T-cell (primary cell): ENCODE measurements at regions not wholly inside any gene's neighbourhood (a gene's known extent, or its start where the extent isn't known, plus 50 kb on each side); places are given as distances from the start of the nearest gene placed in this dataset.

ENCODE experiments used
- ATAC-seq, 4 experiments: fragments of 200-7000 bp in 3 of 4; fragments of 150-1000 bp in 1 of 4; cut with Tn5 transposase; replicated peaks in 1 of 4; 1 replicate in 3 of 4; 2 replicates in 1 of 4; pipeline ENCODE4 v1.10.0; 2021; ENCODE audit warnings: moderate library complexity in 3 of 4, mild to moderate bottlenecking in 2 of 4, moderate number of reproducible peaks in 1 of 4
- CTCF ChIA-PET, 2 donors: fragments of 300-600 bp; sonication (Branson Sonifier 250); formaldehyde crosslinking; loops; one replicate each; lab custom pipeline; 2022; ENCODE audit warnings: antibody characterized with exemption in 2 of 2; lab: Charles Lee
- POLR2A ChIA-PET, 2 donors: fragments of 300-600 bp; sonication (Branson Sonifier 250); formaldehyde crosslinking; loops; one replicate each; lab custom pipeline; 2022; ENCODE audit warnings: antibody characterized with exemption in 2 of 2; lab: Charles Lee
- DNase-seq, 35 experiments: peaks; one replicate each; pipeline versions ENCODE4 v3.0.0 to v3.0.0-alpha.2; 2013 to 2023
- H3K27ac ChIP-seq: one replicate; pipeline ENCODE4 v1.5.1; 2013; ENCODE audit warnings: low read length
- H3K27me3 ChIP-seq, 2 experiments: replicated peaks in 1 of 2; 1 replicate in 1 of 2; 2 replicates in 1 of 2; pipeline versions ENCODE4 v1.6.1 to v1.7.0; 2013; ENCODE audit warnings: low read length in 1 of 2, mixed read lengths in 1 of 2; ENCODE audit not compliant: control insufficient read depth in 2 of 2, insufficient read depth in 2 of 2; ENCODE audit errors: extremely low read depth in 1 of 2
- H3K36me3 ChIP-seq, 2 donors: 1 replicate in 1 of 2; 2 replicates in 1 of 2; pipeline versions ENCODE4 v1.6.1 to v1.7.0; 2013; ENCODE audit warnings: low read length in 1 of 2; ENCODE audit not compliant: control insufficient read depth in 2 of 2, insufficient read depth in 1 of 2; ENCODE audit errors: extremely low read depth in 1 of 2
- H3K4me1 ChIP-seq, 2 experiments: 1 replicate in 1 of 2; 2 replicates in 1 of 2; pipeline versions ENCODE4 v1.6.1 to v1.7.0; 2013; ENCODE audit warnings: low read length in 2 of 2, mixed read lengths in 1 of 2; ENCODE audit not compliant: insufficient read depth in 2 of 2, control insufficient read depth in 1 of 2; ENCODE audit errors: extremely low read depth in 1 of 2
- H3K4me3 ChIP-seq, 2 donors: 1 replicate in 1 of 2; 2 replicates in 1 of 2; pipeline versions ENCODE4 v1.5.1 to v1.7.0; 2013; ENCODE audit warnings: mild to moderate bottlenecking in 2 of 2, low read length in 1 of 2, moderate library complexity in 1 of 2; ENCODE audit not compliant: control insufficient read depth in 1 of 2; ENCODE audit errors: extremely low read depth in 1 of 2
- H3K9me3 ChIP-seq: 2 replicates; pipeline ENCODE4 v1.7.0; 2013
- H3K27ac Mint-ChIP-seq, 2 donors: one replicate each; pipeline ENCODE4 v1.8.0; 2020 to 2021; ENCODE audit warnings: mild to moderate bottlenecking in 2 of 2, mixed read lengths in 2 of 2
- H3K27me3 Mint-ChIP-seq, 2 donors: one replicate each; pipeline ENCODE4 v1.8.0; 2021 to 2022; ENCODE audit warnings: mixed read lengths in 2 of 2
- H3K36me3 Mint-ChIP-seq: one replicate; pipeline ENCODE4 v1.8.0; 2021; ENCODE audit warnings: mixed read lengths
- H3K4me1 Mint-ChIP-seq, 3 donors: one replicate each; pipeline ENCODE4 v1.8.0; 2020 to 2022; ENCODE audit warnings: mixed read lengths in 3 of 3, mild to moderate bottlenecking in 1 of 3
- H3K4me3 Mint-ChIP-seq, 3 donors: one replicate each; pipeline ENCODE4 v1.8.0; 2020 to 2022; ENCODE audit warnings: mild to moderate bottlenecking in 3 of 3, mixed read lengths in 3 of 3, moderate library complexity in 3 of 3
- H3K9me3 Mint-ChIP-seq, 3 donors: one replicate each; pipeline ENCODE4 v1.8.0; 2020 to 2022; ENCODE audit warnings: mixed read lengths in 3 of 3
- WGBS: methylation state at CpG from one replicate; pipeline ENCODE4 v1.1.5; 2013; ENCODE audit warnings: missing lambda C conversion rate; ENCODE audit not compliant: insufficient coverage; 5-methylcytosine and 5-hydroxymethylcytosine counted together

GRCh38 chr1:68586766-68587165, 89.9 kb upstream of the DEPDC1 start:
- H3K4me3 Mint-ChIP-seq, result no peak overlapping the region
- H3K36me3 Mint-ChIP-seq, result no peaks in the 10 kb centered on the region
- peaks cover 9 to 22% (median 17%) of the 10 kb centered on the region in 3 donors for H3K9me3 Mint-ChIP-seq

GRCh38 chr1:68588304-68588703, 91.4 kb upstream of the DEPDC1 start:
- WGBS, result no CpG with 5 or more reads among the region's 3 CpGs
- POLR2A ChIA-PET, result no interaction called here
- H3K4me1 ChIP-seq, result no peaks in the 10 kb centered on the region
- DNase-seq (no peak), ATAC-seq (no peak)
- no peaks in the 10 kb centered on the region for H3K9me3 ChIP-seq
- CTCF ChIA-PET, result no interaction called here
- Mint-ChIP-seq H3K27ac (no peak overlapping the region), H3K4me3 (no peak overlapping the region), H3K9me3 (peaks cover 6 to 9% (median 9%) of the 10 kb centered on the region in 3 donors), H3K27me3 (no peaks in the 10 kb centered on the region), H3K4me1 (no peaks in the 10 kb centered on the region), H3K36me3 (no peaks in the 10 kb centered on the region)
- H3K36me3 ChIP-seq, result no peaks in the 10 kb centered on the region
- no peak overlapping the region for H3K27ac ChIP-seq
- no peaks in the 10 kb centered on the region for H3K27me3 ChIP-seq
- H3K4me3 ChIP-seq, result no peak overlapping the region

More at GRCh38 chr1:68586766-68587165, 89.9 kb upstream of the DEPDC1 start:
- ChIA-PET POLR2A (no interaction called here), CTCF (no interaction called here)
- Mint-ChIP-seq H3K27me3 (no peaks in the 10 kb centered on the region), H3K27ac (no peak overlapping the region), H3K4me1 (no peaks in the 10 kb centered on the region)
- Histone ChIP-seq H3K4me3 (no peak overlapping the region), H3K9me3 (no peaks in the 10 kb centered on the region), H3K4me1 (no peaks in the 10 kb centered on the region), H3K27me3 (no peaks in the 10 kb centered on the region), H3K27ac (no peak overlapping the region), H3K36me3 (no peaks in the 10 kb centered on the region)
- ATAC-seq (no peak), DNase-seq (no peak)

- H3K36me3 Mint-ChIP-seq, result no peaks in the 10 kb centered on the region
- H3K4me3 ChIP-seq, result no peak overlapping the region
- 78% methylated on average over 1 of the region's 1 CpG for WGBS
- ChIA-PET POLR2A (interaction anchor here in 1 of 2 donors (0.6 kb wide), 1 partner anchor 14 kb away, joined by 3 read pairs; no protein-coding TSS in a partner anchor), CTCF (no interaction called here)
- no peaks in the 10 kb centered on the region for H3K36me3 ChIP-seq
- DNase-seq (no peak), ATAC-seq (no peak)
- peaks cover 0 to 9% (median 2%) of the 10 kb centered on the region in 3 donors for H3K9me3 Mint-ChIP-seq
- no peaks in the 10 kb centered on the region for H3K4me1 ChIP-seq
- no peaks in the 10 kb centered on the region for H3K27me3 Mint-ChIP-seq
- no peaks in the 10 kb centered on the region for H3K4me1 Mint-ChIP-seq
- no peak overlapping the region for H3K27ac Mint-ChIP-seq
- no peak overlapping the region for H3K27ac ChIP-seq
- H3K9me3 ChIP-seq, result no peaks in the 10 kb centered on the region
- H3K4me3 Mint-ChIP-seq, result no peak overlapping the region
- H3K27me3 ChIP-seq, result no peaks in the 10 kb centered on the region
Observed at GRCh38 chr1:68590473-68590872, 93.6 kb upstream of the DEPDC1 start.

GRCh38 chr1:68594851-68595250, 98.0 kb upstream of the DEPDC1 start:
- CTCF ChIA-PET, result no interaction called here
- no peak overlapping the region for H3K27ac Mint-ChIP-seq
- POLR2A ChIA-PET, result no interaction called here
- Histone ChIP-seq H3K9me3 (no peaks in the 10 kb centered on the region), H3K27me3 (no peaks in the 10 kb centered on the region), H3K4me3 (no peak overlapping the region), H3K4me1 (no peaks in the 10 kb centered on the region), H3K27ac (no peak overlapping the region), H3K36me3 (no peaks in the 10 kb centered on the region)
- ATAC-seq, result no peak
- DNase-seq, result no peak
- H3K4me1 Mint-ChIP-seq, result no peaks in the 10 kb centered on the region
- H3K36me3 Mint-ChIP-seq, result no peaks in the 10 kb centered on the region
- H3K9me3 Mint-ChIP-seq, result peaks cover 0 to 11% (median 5%) of the 10 kb centered on the region in 3 donors
- no peak overlapping the region for H3K4me3 Mint-ChIP-seq
- no CpG with 5 or more reads among the region's 2 CpGs for WGBS
- H3K27me3 Mint-ChIP-seq, result no peaks in the 10 kb centered on the region

GRCh38 chr1:68600049-68600661, 103.3 kb upstream of the DEPDC1 start:
- H3K9me3 ChIP-seq, result no peaks in the 10 kb centered on the region
- H3K4me1 Mint-ChIP-seq, result no peaks in the 10 kb centered on the region
- 75% methylated on average over 1 of the region's 5 CpGs for WGBS
- H3K4me3 ChIP-seq, result no peak overlapping the region
- H3K27ac Mint-ChIP-seq, result no peak overlapping the region
- no peaks in the 10 kb centered on the region for H3K27me3 Mint-ChIP-seq
- H3K4me3 Mint-ChIP-seq, result no peak overlapping the region
- DNase-seq (no peak), ATAC-seq (no peak)
- no peaks in the 10 kb centered on the region for H3K4me1 ChIP-seq
- no peaks in the 10 kb centered on the region for H3K27me3 ChIP-seq
- H3K27ac ChIP-seq, result no peak overlapping the region
- ChIA-PET POLR2A (no interaction called here), CTCF (no interaction called here)
- no peaks in the 10 kb centered on the region for H3K36me3 Mint-ChIP-seq
- H3K9me3 Mint-ChIP-seq, result peaks cover 5 to 10% (median 10%) of the 10 kb centered on the region in 3 donors
- H3K36me3 ChIP-seq, result no peaks in the 10 kb centered on the region

- DNase-seq (no peak), ATAC-seq (no peak)
- no peak overlapping the region for H3K27ac Mint-ChIP-seq
- H3K4me1 ChIP-seq, result no peaks in the 10 kb centered on the region
- no peak overlapping the region for H3K27ac ChIP-seq
- no peak overlapping the region for H3K4me3 Mint-ChIP-seq
- ChIA-PET CTCF (no interaction called here), POLR2A (no interaction called here)
- H3K36me3 ChIP-seq, result no peaks in the 10 kb centered on the region
- H3K9me3 ChIP-seq, result no peaks in the 10 kb centered on the region
- no peaks in the 10 kb centered on the region for H3K27me3 Mint-ChIP-seq
- WGBS, result no CpG with 5 or more reads among the region's 3 CpGs
- no peaks in the 10 kb centered on the region for H3K36me3 Mint-ChIP-seq
- H3K27me3 ChIP-seq, result no peaks in the 10 kb centered on the region
- H3K4me3 ChIP-seq, result no peak overlapping the region
- peaks cover 4 to 18% (median 5%) of the 10 kb centered on the region in 3 donors for H3K9me3 Mint-ChIP-seq
- no peaks in the 10 kb centered on the region for H3K4me1 Mint-ChIP-seq
Observed at GRCh38 chr1:68608289-68608688, 111.4 kb upstream of the DEPDC1 start.

GRCh38 chr1:68615312-68615711, 118.4 kb upstream of the DEPDC1 start:
- H3K36me3 ChIP-seq, result no peaks in the 10 kb centered on the region
- H3K27me3 ChIP-seq, result no peaks in the 10 kb centered on the region
- no peaks in the 10 kb centered on the region for H3K36me3 Mint-ChIP-seq
- ChIA-PET POLR2A (no interaction called here), CTCF (no interaction called here)
- H3K4me1 ChIP-seq, result no peaks in the 10 kb centered on the region
- ATAC-seq, result no peak
- H3K27ac Mint-ChIP-seq, result no peak overlapping the region
- no peak overlapping the region for H3K4me3 ChIP-seq
- peaks cover 9 to 27% (median 15%) of the 10 kb centered on the region in 3 donors for H3K9me3 Mint-ChIP-seq
- 89% methylated on average over 1 of the region's 4 CpGs for WGBS
- no peak for DNase-seq
- H3K4me3 Mint-ChIP-seq, result no peak overlapping the region
- no peaks in the 10 kb centered on the region for H3K9me3 ChIP-seq
- H3K4me1 Mint-ChIP-seq, result no peaks in the 10 kb centered on the region
- H3K27ac ChIP-seq, result no peak overlapping the region
- no peaks in the 10 kb centered on the region for H3K27me3 Mint-ChIP-seq
